ENCODE measurements at regions not wholly inside any gene's neighbourhood (a gene's known extent, or its start where the extent isn't known, plus 50 kb on each side); places are given as distances from the start of the nearest gene placed in this dataset.

- Histone ChIP-seq H3K4me1 (ENCODE audit: control insufficient read depth, insufficient read depth, low read length) (no peaks in the 10 kb centered on the region), H3K9ac (ENCODE audit: low read length) (no peak overlapping the region), H3K9me3 (ENCODE audit: control insufficient read depth, low read length) (no peaks in the 10 kb centered on the region), H3K4me3 (ENCODE audit: low read length) (no peak overlapping the region), H3K27me3 (ENCODE audit: control insufficient read depth, insufficient read depth, low read length) (no peaks in the 10 kb centered on the region), H3K36me3 (ENCODE audit: control insufficient read depth, insufficient read depth, low read length) (no peaks in the 10 kb centered on the region)
Measured at GRCh38 chr16:51708861-51709260, 557.8 kb upstream of the SALL1 start.

GRCh38 chr16:51707666-51708065, 556.6 kb upstream of the SALL1 start:
- no peaks in the 10 kb centered on the region for H3K4me1 ChIP-seq (ENCODE audit: control insufficient read depth, insufficient read depth, low read length)

GRCh38 chr16:51705142-51705541, 554.1 kb upstream of the SALL1 start:
- no peaks in the 10 kb centered on the region for H3K4me1 ChIP-seq (ENCODE audit: control insufficient read depth, insufficient read depth, low read length)
- H3K4me3 ChIP-seq (ENCODE audit: low read length), result no peak overlapping the region
- H3K27me3 ChIP-seq (ENCODE audit: control insufficient read depth, insufficient read depth, low read length), result no peaks in the 10 kb centered on the region
- no peaks in the 10 kb centered on the region for H3K36me3 ChIP-seq (ENCODE audit: control insufficient read depth, insufficient read depth, low read length)
- H3K9ac ChIP-seq (ENCODE audit: low read length), result no peak overlapping the region
- no peaks in the 10 kb centered on the region for H3K9me3 ChIP-seq (ENCODE audit: control insufficient read depth, low read length)

More at GRCh38 chr16:51707666-51708065, 556.6 kb upstream of the SALL1 start:
- Histone ChIP-seq H3K9me3 (ENCODE audit: control insufficient read depth, low read length) (no peaks in the 10 kb centered on the region), H3K27me3 (ENCODE audit: control insufficient read depth, insufficient read depth, low read length) (no peaks in the 10 kb centered on the region), H3K9ac (ENCODE audit: low read length) (no peak overlapping the region), H3K4me3 (ENCODE audit: low read length) (no peak overlapping the region), H3K36me3 (ENCODE audit: control insufficient read depth, insufficient read depth, low read length) (no peaks in the 10 kb centered on the region)

- H3K27me3 ChIP-seq (ENCODE audit: control insufficient read depth, insufficient read depth, low read length), result no peaks in the 10 kb centered on the region
- no peaks in the 10 kb centered on the region for H3K36me3 ChIP-seq (ENCODE audit: control insufficient read depth, insufficient read depth, low read length)
- H3K9ac ChIP-seq (ENCODE audit: low read length), result no peak overlapping the region
- H3K4me3 ChIP-seq (ENCODE audit: low read length), result no peak overlapping the region
- no peaks in the 10 kb centered on the region for H3K4me1 ChIP-seq (ENCODE audit: control insufficient read depth, insufficient read depth, low read length)
- no peaks in the 10 kb centered on the region for H3K9me3 ChIP-seq (ENCODE audit: control insufficient read depth, low read length)
Measured at GRCh38 chr16:51701025-51701424, 550.0 kb upstream of the SALL1 start.

GRCh38 chr16:51699686-51700396, 548.8 kb upstream of the SALL1 start:
- no peak overlapping the region for H3K9ac ChIP-seq (ENCODE audit: low read length)
- H3K4me3 ChIP-seq (ENCODE audit: low read length), result no peak overlapping the region
- no peaks in the 10 kb centered on the region for H3K27me3 ChIP-seq (ENCODE audit: control insufficient read depth, insufficient read depth, low read length)
- no peaks in the 10 kb centered on the region for H3K4me1 ChIP-seq (ENCODE audit: control insufficient read depth, insufficient read depth, low read length)
- no peaks in the 10 kb centered on the region for H3K36me3 ChIP-seq (ENCODE audit: control insufficient read depth, insufficient read depth, low read length)
- H3K9me3 ChIP-seq (ENCODE audit: control insufficient read depth, low read length), result no peaks in the 10 kb centered on the region

GRCh38 chr16:51698647-51699046, 547.6 kb upstream of the SALL1 start:
- Histone ChIP-seq H3K36me3 (ENCODE audit: control insufficient read depth, insufficient read depth, low read length) (no peaks in the 10 kb centered on the region), H3K4me3 (ENCODE audit: low read length) (no peak overlapping the region), H3K27me3 (ENCODE audit: control insufficient read depth, insufficient read depth, low read length) (no peaks in the 10 kb centered on the region), H3K9me3 (ENCODE audit: control insufficient read depth, low read length) (no peaks in the 10 kb centered on the region), H3K4me1 (ENCODE audit: control insufficient read depth, insufficient read depth, low read length) (no peaks in the 10 kb centered on the region), H3K9ac (ENCODE audit: low read length) (no peak overlapping the region)

- H3K27me3 ChIP-seq (ENCODE audit: control insufficient read depth, insufficient read depth, low read length), result no peaks in the 10 kb centered on the region
- no peaks in the 10 kb centered on the region for H3K36me3 ChIP-seq (ENCODE audit: control insufficient read depth, insufficient read depth, low read length)
- no peak overlapping the region for H3K4me3 ChIP-seq (ENCODE audit: low read length)
- no peaks in the 10 kb centered on the region for H3K9me3 ChIP-seq (ENCODE audit: control insufficient read depth, low read length)
- H3K9ac ChIP-seq (ENCODE audit: low read length), result no peak overlapping the region
- no peaks in the 10 kb centered on the region for H3K4me1 ChIP-seq (ENCODE audit: control insufficient read depth, insufficient read depth, low read length)
Measured at GRCh38 chr16:51697454-51697853, 546.4 kb upstream of the SALL1 start.

- H3K4me1 ChIP-seq (ENCODE audit: control insufficient read depth, insufficient read depth, low read length), result no peaks in the 10 kb centered on the region
- no peak overlapping the region for H3K4me3 ChIP-seq (ENCODE audit: low read length)
- no peak overlapping the region for H3K9ac ChIP-seq (ENCODE audit: low read length)
- H3K9me3 ChIP-seq (ENCODE audit: control insufficient read depth, low read length), result no peaks in the 10 kb centered on the region
- no peaks in the 10 kb centered on the region for H3K27me3 ChIP-seq (ENCODE audit: control insufficient read depth, insufficient read depth, low read length)
- H3K36me3 ChIP-seq (ENCODE audit: control insufficient read depth, insufficient read depth, low read length), result no peaks in the 10 kb centered on the region
Measured at GRCh38 chr16:51696376-51696775, 545.3 kb upstream of the SALL1 start.

GRCh38 chr16:51691109-51691508, 540.0 kb upstream of the SALL1 start:
- no peak overlapping the region for H3K4me3 ChIP-seq (ENCODE audit: low read length)
- H3K9ac ChIP-seq (ENCODE audit: low read length), result no peak overlapping the region
- H3K9me3 ChIP-seq (ENCODE audit: control insufficient read depth, low read length), result no peaks in the 10 kb centered on the region

GRCh38 chr16:51685498-51685897, 534.4 kb upstream of the SALL1 start:
- Histone ChIP-seq H3K4me3 (ENCODE audit: low read length) (no peak overlapping the region), H3K36me3 (ENCODE audit: control insufficient read depth, insufficient read depth, low read length) (no peaks in the 10 kb centered on the region), H3K27me3 (ENCODE audit: control insufficient read depth, insufficient read depth, low read length) (no peaks in the 10 kb centered on the region), H3K9me3 (ENCODE audit: control insufficient read depth, low read length) (no peaks in the 10 kb centered on the region), H3K4me1 (ENCODE audit: control insufficient read depth, insufficient read depth, low read length) (no peaks in the 10 kb centered on the region), H3K9ac (ENCODE audit: low read length) (no peak overlapping the region)

More at GRCh38 chr16:51691109-51691508, 540.0 kb upstream of the SALL1 start:
- Histone ChIP-seq H3K27me3 (ENCODE audit: control insufficient read depth, insufficient read depth, low read length) (no peaks in the 10 kb centered on the region), H3K36me3 (ENCODE audit: control insufficient read depth, insufficient read depth, low read length) (no peaks in the 10 kb centered on the region), H3K4me1 (ENCODE audit: control insufficient read depth, insufficient read depth, low read length) (no peaks in the 10 kb centered on the region)

- no peak overlapping the region for H3K9ac ChIP-seq (ENCODE audit: low read length)
- no peaks in the 10 kb centered on the region for H3K9me3 ChIP-seq (ENCODE audit: control insufficient read depth, low read length)
- H3K4me3 ChIP-seq (ENCODE audit: low read length), result no peak overlapping the region
- no peaks in the 10 kb centered on the region for H3K36me3 ChIP-seq (ENCODE audit: control insufficient read depth, insufficient read depth, low read length)
- no peaks in the 10 kb centered on the region for H3K4me1 ChIP-seq (ENCODE audit: control insufficient read depth, insufficient read depth, low read length)
- no peaks in the 10 kb centered on the region for H3K27me3 ChIP-seq (ENCODE audit: control insufficient read depth, insufficient read depth, low read length)
Measured at GRCh38 chr16:51683882-51684281, 532.8 kb upstream of the SALL1 start.

- Histone ChIP-seq H3K4me1 (ENCODE audit: control insufficient read depth, insufficient read depth, low read length) (no peaks in the 10 kb centered on the region), H3K27me3 (ENCODE audit: control insufficient read depth, insufficient read depth, low read length) (no peaks in the 10 kb centered on the region), H3K9ac (ENCODE audit: low read length) (no peak overlapping the region), H3K4me3 (ENCODE audit: low read length) (no peak overlapping the region), H3K9me3 (ENCODE audit: control insufficient read depth, low read length) (no peaks in the 10 kb centered on the region), H3K36me3 (ENCODE audit: control insufficient read depth, insufficient read depth, low read length) (no peaks in the 10 kb centered on the region)
Measured at GRCh38 chr16:51682905-51683304, 531.8 kb upstream of the SALL1 start.

- H3K9ac ChIP-seq (ENCODE audit: low read length), result no peak overlapping the region
- no peaks in the 10 kb centered on the region for H3K27me3 ChIP-seq (ENCODE audit: control insufficient read depth, insufficient read depth, low read length)
- H3K4me3 ChIP-seq (ENCODE audit: low read length), result no peak overlapping the region
- no peaks in the 10 kb centered on the region for H3K9me3 ChIP-seq (ENCODE audit: control insufficient read depth, low read length)
- no peaks in the 10 kb centered on the region for H3K4me1 ChIP-seq (ENCODE audit: control insufficient read depth, insufficient read depth, low read length)
- H3K36me3 ChIP-seq (ENCODE audit: control insufficient read depth, insufficient read depth, low read length), result no peaks in the 10 kb centered on the region
Measured at GRCh38 chr16:51674615-51675014, 523.5 kb upstream of the SALL1 start.

Data from mucosa of stomach (tissue), 1 donor.